K562 (cell line): ENCODE measurements at regions not wholly inside any gene's neighbourhood (a gene's known extent, or its start where the extent isn't known, plus 50 kb on each side); places are given as distances from the start of the nearest gene placed in this dataset.

Source experiments
- ADNP ChIP-seq: fragments of 200-800 bp; sonication (Bioruptor generic); IDR thresholded peaks from 2 replicates; pipeline ENCODE4 v1.6.1; 2016; ENCODE audit warnings: missing genetic modification characterization, missing compliant biosample characterization
- ATF3 ChIP-seq, 2 experiments: fragments of 450-650 bp in 1 of 2; sonication (generic) in 1 of 2; formaldehyde crosslinking in 1 of 2; IDR thresholded peaks in 1 of 2; conservative IDR thresholded peaks in 1 of 2; 2 replicates each; pipeline versions ENCODE4 v1.6.1 to v1.8.1; 2016 to 2023; ENCODE audit warnings: mild to moderate bottlenecking in 2 of 2, moderate library complexity in 2 of 2, inconsistent platforms in 1 of 2, missing genetic modification reagents in 1 of 2
- BRF2 ChIP-seq: IDR thresholded peaks from 3 replicates; pipeline ENCODE4 v1.6.1; 2011; ENCODE audit warnings: borderline replicate concordance, mild to moderate bottlenecking; ENCODE audit not compliant: insufficient read length, insufficient read depth
- MTA3 ChIP-seq: fragments of 450-650 bp; formaldehyde crosslinking; IDR thresholded peaks from 2 replicates; pipeline ENCODE4 v1.6.1; 2017; ENCODE audit warnings: mild to moderate bottlenecking, borderline replicate concordance
- NR0B1 ChIP-seq: fragments of 450-650 bp; IDR thresholded peaks from one replicate; pipeline ENCODE4 v1.6.1; 2018; ENCODE audit warnings: mild to moderate bottlenecking, moderate library complexity; ENCODE audit not compliant: partially characterized antibody
- PHF8 ChIP-seq: fragments of 200-600 bp; sonication (generic); IDR thresholded peaks from 2 replicates; pipeline ENCODE4 v1.6.1; 2012; ENCODE audit warnings: mixed run types, mild to moderate bottlenecking, inconsistent platforms, low read length, moderate library complexity, borderline replicate concordance
- SMAD1 ChIP-seq: fragments of 150-350 bp; IDR thresholded peaks from 2 replicates; pipeline ENCODE4 v1.6.1; 2014; ENCODE audit warnings: low read length, low read depth; ENCODE audit not compliant: partially characterized antibody
- SMARCA5 ChIP-seq: fragments of 450-650 bp; IDR thresholded peaks from 2 replicates; pipeline ENCODE4 v1.6.1; 2016
- STAT6 ChIP-seq: sonication (generic); formaldehyde crosslinking; IDR thresholded peaks from 2 replicates; pipeline ENCODE4 v1.8.1; 2023; ENCODE audit warnings: mild to moderate bottlenecking, missing genetic modification reagents
- ZKSCAN1 ChIP-seq: fragments of 150-350 bp; IDR thresholded peaks from 2 replicates; pipeline ENCODE4 v1.6.1; 2016; ENCODE audit warnings: low read depth, low read length
- ZNF175 ChIP-seq: fragments of 200-800 bp; sonication (Bioruptor generic); IDR thresholded peaks from 2 replicates; pipeline ENCODE4 v1.6.1; 2016; ENCODE audit warnings: low read depth, mild to moderate bottlenecking, missing genetic modification characterization, missing compliant biosample characterization
- TF ChIP-seq, protein P1 (sequence below): conservative IDR thresholded peaks from 2 replicates; pipeline ENCODE4 v1.6.1; 2011; ENCODE audit warnings: low read depth, mild to moderate bottlenecking, low read length; ENCODE audit not compliant: control insufficient read depth
- TF ChIP-seq, protein P2 (sequence below): fragments of 450-650 bp; conservative IDR thresholded peaks from 2 replicates; pipeline ENCODE4 v1.6.1; 2016; ENCODE audit warnings: missing genetic modification characterization, low read depth, mild to moderate bottlenecking, missing compliant biosample characterization, moderate library complexity
- TF ChIP-seq, protein P3 (sequence below), 2 experiments: IDR thresholded peaks in 1 of 2; conservative IDR thresholded peaks in 1 of 2; 2 replicates each; pipeline ENCODE4 v1.6.1; 2016; ENCODE audit warnings: low read depth in 2 of 2, mild to moderate bottlenecking in 1 of 2, missing compliant biosample characterization in 1 of 2, missing genetic modification characterization in 1 of 2, moderate library complexity in 1 of 2

GRCh38 chr7:138243430-138243829, 167.2 kb downstream of the AKR1D1 start (continued):
- no peak for TF ChIP-seq BRF2
- no peak for TF ChIP-seq SMARCA5
- TF ChIP-seq, protein P1, sequence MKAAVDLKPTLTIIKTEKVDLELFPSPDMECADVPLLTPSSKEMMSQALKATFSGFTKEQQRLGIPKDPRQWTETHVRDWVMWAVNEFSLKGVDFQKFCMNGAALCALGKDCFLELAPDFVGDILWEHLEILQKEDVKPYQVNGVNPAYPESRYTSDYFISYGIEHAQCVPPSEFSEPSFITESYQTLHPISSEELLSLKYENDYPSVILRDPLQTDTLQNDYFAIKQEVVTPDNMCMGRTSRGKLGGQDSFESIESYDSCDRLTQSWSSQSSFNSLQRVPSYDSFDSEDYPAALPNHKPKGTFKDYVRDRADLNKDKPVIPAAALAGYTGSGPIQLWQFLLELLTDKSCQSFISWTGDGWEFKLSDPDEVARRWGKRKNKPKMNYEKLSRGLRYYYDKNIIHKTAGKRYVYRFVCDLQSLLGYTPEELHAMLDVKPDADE, result peak; percentile 89
- TF ChIP-seq ADNP (tag), result no peak
- TF ChIP-seq NR0B1, result no peak
- no peak for TF ChIP-seq SMAD1
- TF ChIP-seq MTA3, result peak; percentile 65; the same call in 1 of the 2 replicates
- TF ChIP-seq ZNF175 (CRISPR knock-in tag), result peak; percentile 82; the same call in 1 of the 2 replicates
- TF ChIP-seq ATF3 (IDR thresholded peaks at IDR 0.05), result peak; percentile 66
- 0 out of 2 replicates have a peak, but pooled peaks have one; percentile 49 for TF ChIP-seq ATF3 (CRISPR knock-in tag; conservative IDR thresholded peaks at IDR 0.05)
- TF ChIP-seq PHF8, result no peak
- TF ChIP-seq ZKSCAN1, result peak; percentile 67; the same call in 1 of the 2 replicates
- TF ChIP-seq, protein P2, sequence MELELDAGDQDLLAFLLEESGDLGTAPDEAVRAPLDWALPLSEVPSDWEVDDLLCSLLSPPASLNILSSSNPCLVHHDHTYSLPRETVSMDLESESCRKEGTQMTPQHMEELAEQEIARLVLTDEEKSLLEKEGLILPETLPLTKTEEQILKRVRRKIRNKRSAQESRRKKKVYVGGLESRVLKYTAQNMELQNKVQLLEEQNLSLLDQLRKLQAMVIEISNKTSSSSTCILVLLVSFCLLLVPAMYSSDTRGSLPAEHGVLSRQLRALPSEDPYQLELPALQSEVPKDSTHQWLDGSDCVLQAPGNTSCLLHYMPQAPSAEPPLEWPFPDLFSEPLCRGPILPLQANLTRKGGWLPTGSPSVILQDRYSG (tag), result 0 out of 2 replicates have a peak, but pooled peaks have one; percentile 43
- TF ChIP-seq, protein P3, sequence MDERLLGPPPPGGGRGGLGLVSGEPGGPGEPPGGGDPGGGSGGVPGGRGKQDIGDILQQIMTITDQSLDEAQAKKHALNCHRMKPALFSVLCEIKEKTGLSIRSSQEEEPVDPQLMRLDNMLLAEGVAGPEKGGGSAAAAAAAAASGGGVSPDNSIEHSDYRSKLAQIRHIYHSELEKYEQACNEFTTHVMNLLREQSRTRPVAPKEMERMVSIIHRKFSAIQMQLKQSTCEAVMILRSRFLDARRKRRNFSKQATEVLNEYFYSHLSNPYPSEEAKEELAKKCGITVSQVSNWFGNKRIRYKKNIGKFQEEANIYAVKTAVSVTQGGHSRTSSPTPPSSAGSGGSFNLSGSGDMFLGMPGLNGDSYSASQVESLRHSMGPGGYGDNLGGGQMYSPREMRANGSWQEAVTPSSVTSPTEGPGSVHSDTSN (CRISPR knock-in tag; IDR thresholded peaks at IDR 0.05; ENCODE audit: low read depth), result no peak
- TF ChIP-seq, protein P3 (tag; conservative IDR thresholded peaks at IDR 0.05; ENCODE audit: low read depth), result peak; percentile 92
- TF ChIP-seq STAT6, result no peak
